OCI-M1 (cell line): ENCODE measurements at regions not wholly inside any gene's neighbourhood (a gene's known extent, or its start where the extent isn't known, plus 50 kb on each side); places are given as distances from the start of the nearest gene placed in this dataset.

Experiments used
- DNase-seq: peaks from one replicate; lab custom pipeline; 2025; lab: John Stamatoyannopoulos, UW

- DNase-seq, result peak; percentile 15
Observed at GRCh38 chr6:138577151-138577915, 78.0 kb upstream of the NHSL1 start.

GRCh38 chr6:138580040-138580439 is 80.7 kb upstream of the NHSL1 start:
- no peak for DNase-seq

GRCh38 chr6:138580801-138581200 is 81.5 kb upstream of the NHSL1 start:
- DNase-seq, result no peak

- DNase-seq, result no peak
Observed at GRCh38 chr6:138582573-138582972, 83.3 kb upstream of the NHSL1 start.

- DNase-seq, result no peak
Observed at GRCh38 chr6:138586638-138587037, 87.3 kb upstream of the NHSL1 start.

- peak; percentile 83 for DNase-seq
Observed at GRCh38 chr6:138588805-138589434, 89.6 kb upstream of the NHSL1 start.

GRCh38 chr6:138590796-138591709 is 91.8 kb upstream of the NHSL1 start:
- peak; percentile 85 for DNase-seq

GRCh38 chr6:138592749-138593123 is 93.4 kb upstream of the NHSL1 start:
- peak; percentile 65 for DNase-seq

GRCh38 chr6:138593124-138593877 is 94.0 kb upstream of the NHSL1 start:
- peak; percentile 56 for DNase-seq

GRCh38 chr6:138593909-138594757 is 94.8 kb upstream of the NHSL1 start:
- DNase-seq, result no peak

- DNase-seq, result no peak
Observed at GRCh38 chr6:138594758-138595140, 95.5 kb upstream of the NHSL1 start.

GRCh38 chr6:138596126-138596525 is 96.8 kb upstream of the NHSL1 start:
- DNase-seq, result no peak

GRCh38 chr6:138596591-138596990 is 97.3 kb upstream of the NHSL1 start:
- no peak for DNase-seq

- DNase-seq, result no peak
Observed at GRCh38 chr6:138597336-138597735, 98.0 kb upstream of the NHSL1 start.

- no peak for DNase-seq
Observed at GRCh38 chr6:138598562-138599173, 99.4 kb upstream of the NHSL1 start.

GRCh38 chr6:138600261-138600660 is 101.0 kb upstream of the NHSL1 start:
- no peak for DNase-seq

- no peak for DNase-seq
Observed at GRCh38 chr6:138600726-138601125, 101.4 kb upstream of the NHSL1 start.

- DNase-seq, result no peak
Observed at GRCh38 chr6:138601128-138601527, 101.8 kb upstream of the NHSL1 start.

- no peak for DNase-seq
Observed at GRCh38 chr6:138605958-138606357, 106.7 kb upstream of the NHSL1 start.
